ENCODE measurements at regions not wholly inside any gene's neighbourhood (a gene's known extent, or its start where the extent isn't known, plus 50 kb on each side); places are given as distances from the start of the nearest gene placed in this dataset.

DNA sequence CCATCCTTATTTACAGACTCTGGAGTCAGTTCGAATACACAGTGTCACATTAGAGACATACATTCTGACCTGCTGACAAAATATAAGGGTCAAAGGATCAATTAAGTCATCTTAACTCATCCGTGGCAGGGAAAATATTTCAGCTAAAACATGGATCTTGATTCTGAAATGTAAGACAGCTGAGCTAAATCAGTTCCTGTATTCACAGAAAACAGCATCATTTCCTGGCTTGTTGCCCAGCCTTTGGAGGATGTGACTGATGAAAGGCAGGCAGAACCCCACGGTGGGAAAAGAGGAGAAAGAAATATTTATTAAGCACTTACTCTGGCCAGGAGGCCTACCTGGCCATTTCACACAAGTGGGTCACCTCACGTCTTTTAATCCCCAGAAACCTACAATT, 101.9 kb downstream of the GAS2L3 start:
- no peak for DNase-seq

DNA sequence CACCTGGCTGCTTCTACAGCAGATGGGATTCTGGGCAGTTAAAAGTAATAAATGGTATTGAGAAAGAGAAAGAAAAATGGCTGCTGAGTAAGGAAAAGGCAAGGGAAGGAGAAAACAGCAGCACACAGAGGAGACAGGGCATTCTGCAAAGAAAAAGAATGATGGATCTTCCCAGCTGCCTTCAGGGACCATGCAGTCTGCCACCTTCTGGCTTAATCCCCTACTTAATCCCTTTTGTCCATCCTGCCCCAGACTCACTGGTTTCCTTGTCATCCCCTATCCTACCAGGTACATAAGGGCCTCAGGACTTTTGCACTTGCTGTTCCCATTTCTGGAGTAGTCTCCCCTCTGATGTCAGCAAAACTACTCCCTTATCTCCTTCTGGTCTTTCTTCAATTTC, 107.6 kb downstream of the GAS2L3 start:
- DNase-seq = no peak

DNA sequence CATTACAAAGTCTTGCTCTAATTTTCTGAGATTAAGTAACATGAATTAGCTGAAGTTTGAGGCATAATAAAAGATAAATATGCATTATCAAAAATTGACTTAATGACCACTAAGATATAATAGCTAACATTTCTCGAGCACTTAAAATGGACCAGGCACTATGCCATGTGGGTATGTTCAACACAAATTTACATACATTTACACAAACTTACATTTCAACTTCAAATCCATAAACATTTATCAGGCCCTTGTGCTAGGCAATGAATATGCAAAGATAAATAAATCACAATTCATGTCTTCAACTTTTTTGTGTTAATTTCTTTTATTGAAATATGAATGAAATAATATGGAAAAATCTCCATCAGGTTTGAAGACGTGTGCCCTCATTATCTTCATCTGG, 108.7 kb downstream of the GAS2L3 start:
- DNase-seq = no peak

DNA sequence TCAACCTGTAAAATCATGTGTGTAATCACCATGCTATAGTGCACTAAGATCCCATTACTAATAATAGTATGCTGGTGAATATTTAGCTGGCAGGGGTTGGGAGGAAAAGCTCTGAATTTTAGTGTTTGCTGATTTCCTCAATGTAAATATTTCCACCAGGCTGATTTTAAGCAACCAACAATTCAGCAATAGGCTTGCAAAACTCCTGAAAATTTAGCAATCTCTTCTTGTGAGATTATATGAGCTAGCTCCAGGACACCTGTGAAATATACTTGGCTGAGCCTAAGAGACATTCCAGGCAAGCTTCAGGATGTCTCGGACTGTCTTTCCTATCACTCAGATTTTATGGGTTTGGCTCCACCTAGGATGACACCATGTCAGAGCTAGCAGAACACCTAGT, 106.9 kb upstream of the ANO4 start:
- no peak for DNase-seq

DNA sequence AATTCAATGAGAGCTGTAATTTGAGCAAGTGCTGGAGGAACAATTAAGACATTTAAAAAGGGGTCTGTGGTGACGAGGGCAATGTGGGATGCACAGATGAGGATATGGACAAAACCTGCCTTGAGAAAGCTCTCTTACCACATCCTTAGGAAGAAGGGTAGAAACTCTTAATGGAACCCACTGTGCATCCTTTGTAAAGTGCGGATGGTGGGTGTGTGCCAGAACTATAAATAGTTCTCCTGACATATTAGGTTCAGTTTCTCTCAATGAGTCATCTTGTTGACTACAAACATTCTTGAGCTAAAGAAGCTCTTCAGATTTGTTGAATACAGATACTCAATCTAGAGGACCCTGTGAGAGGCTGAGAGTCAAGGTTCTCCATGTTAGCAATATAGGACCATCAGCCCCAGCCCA, 106.1 kb upstream of the ANO4 start:
- DNase-seq = no peak

DNA sequence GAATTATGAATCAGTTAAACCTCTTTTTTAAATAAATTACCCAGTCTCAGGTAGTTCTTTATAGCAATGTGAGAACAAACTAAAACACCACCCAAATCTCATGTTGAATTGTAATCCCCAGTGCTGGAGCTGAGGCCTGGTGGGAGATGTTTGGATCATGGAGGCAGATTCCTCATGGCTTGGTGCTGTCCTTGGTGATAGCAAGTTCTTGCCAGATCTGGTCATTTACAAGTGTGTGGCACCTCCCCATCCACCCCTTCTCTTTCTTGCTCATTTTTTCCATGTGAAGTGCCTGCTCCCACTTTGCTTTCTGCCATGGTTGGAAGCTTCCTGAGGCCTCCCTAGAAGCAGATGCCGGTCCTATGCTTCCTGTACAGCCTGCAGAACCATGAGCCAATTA, 102.1 kb upstream of the ANO4 start:
- DNase-seq = no peak

DNA sequence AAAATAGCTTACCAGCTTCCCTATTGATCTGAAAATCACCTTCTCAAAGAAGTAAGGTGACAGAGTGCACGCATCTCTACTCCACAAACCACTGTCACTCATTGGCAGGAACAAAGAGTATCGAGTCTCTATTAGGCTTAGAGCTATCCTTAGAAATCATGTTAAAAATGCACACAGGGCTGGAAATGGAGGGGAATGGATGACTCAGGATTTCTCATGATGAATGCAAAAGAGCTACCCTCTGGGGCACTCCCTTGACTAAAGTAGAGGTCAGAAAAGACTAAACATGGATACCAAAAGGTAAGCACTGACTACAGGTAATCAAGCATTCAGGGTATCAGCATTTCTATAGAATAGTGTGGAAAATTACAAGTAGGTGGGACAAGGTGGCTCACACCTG, 96.1 kb upstream of the ANO4 start:
- no peak for DNase-seq

DNA sequence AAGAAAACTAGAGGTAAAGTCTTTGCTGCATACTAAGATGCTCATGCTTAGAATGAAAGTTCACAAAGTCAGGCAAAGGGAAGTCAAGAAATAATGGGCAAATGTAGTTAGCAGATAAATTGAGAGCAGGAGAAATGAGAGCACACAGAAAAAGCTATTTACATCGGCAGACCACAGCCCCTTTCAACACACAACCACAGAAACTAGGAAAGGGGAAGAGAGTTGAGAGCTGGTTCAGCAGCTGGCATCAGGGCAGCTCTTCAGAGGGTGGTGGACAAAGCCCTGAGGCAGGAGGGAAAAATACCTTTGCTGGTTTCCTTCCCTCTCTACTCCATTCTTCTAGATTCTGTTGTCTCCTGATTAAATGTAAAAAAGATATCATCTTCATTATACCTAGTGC, 95.4 kb upstream of the ANO4 start:
- no peak for DNase-seq

DNA sequence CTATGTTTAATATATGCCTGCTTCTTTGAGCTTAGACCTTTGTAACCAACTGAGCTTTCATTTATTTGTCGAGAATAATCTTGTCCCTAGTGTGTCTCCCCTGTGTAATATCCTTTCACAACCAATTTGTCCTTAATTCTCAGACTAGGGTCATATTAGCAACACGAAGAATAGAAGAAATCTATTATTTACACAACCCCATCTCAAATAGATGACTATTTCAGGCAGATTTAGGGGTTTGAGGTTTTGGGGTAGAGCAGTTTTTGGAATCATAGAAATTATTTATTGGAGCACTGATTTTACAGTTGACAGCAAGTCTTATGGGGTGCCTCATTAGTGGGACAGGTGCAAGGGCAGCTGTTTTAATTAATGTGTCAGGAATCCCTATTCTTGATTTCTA, 91.2 kb upstream of the ANO4 start:
- no peak for DNase-seq

DNA sequence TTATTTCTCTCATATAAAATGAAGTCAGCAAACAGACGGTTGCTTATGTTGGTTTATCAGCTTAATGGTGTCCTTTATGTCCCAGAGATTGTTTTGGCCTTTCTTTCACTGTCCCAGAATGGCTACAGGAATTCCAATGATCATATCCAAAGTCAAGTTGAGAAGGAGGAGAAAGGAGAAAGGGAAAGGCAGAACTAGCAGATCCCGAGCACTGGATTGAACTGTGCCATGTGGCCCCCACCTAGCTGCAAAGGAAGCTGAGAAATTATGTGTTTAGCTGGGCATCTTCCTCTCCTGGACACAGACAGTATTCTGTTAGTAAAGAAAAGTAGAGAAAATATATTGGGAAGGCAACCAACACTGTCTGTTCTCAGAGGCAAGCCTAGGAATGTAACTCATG, 90.7 kb upstream of the ANO4 start:
- no peak for DNase-seq

DNA sequence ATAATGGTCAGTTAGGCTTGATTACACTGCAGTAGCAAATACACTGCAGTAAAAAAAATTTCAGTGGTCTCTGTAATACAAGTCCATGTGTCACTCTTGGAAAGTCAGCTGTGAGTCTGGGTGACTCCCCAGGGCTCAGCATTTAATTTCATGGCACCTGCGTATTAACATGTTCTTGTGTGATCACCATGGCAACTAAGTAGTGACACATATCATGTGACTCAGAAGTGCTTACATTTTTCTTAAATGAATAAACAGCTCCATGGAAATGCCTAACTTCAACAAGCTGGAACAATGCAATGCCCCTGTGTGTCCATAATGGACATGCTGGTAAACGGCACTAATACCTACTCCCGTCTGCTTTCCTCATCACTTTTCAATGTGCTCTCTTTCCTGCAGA, 88.5 kb upstream of the ANO4 start:
- no peak for DNase-seq

DNA sequence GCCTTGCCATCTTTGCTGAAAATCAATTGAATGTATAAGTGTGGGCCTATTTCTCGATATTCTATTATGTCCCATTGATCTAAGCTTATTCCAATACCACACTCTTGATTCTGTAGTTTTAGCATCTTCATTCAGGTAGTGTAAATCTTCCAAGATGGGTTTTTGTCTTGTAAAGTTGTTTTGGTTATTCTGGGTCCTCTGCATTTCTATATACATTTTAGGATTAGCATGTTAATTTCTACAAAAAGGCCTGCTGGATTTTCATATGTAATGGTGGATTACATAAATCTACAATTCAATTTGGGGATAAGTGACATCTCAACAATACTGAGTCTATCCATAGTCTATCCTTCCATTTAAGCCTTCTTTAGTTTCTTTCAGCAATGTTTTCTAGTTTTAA, 86.0 kb upstream of the ANO4 start:
- DNase-seq = no peak

DNA sequence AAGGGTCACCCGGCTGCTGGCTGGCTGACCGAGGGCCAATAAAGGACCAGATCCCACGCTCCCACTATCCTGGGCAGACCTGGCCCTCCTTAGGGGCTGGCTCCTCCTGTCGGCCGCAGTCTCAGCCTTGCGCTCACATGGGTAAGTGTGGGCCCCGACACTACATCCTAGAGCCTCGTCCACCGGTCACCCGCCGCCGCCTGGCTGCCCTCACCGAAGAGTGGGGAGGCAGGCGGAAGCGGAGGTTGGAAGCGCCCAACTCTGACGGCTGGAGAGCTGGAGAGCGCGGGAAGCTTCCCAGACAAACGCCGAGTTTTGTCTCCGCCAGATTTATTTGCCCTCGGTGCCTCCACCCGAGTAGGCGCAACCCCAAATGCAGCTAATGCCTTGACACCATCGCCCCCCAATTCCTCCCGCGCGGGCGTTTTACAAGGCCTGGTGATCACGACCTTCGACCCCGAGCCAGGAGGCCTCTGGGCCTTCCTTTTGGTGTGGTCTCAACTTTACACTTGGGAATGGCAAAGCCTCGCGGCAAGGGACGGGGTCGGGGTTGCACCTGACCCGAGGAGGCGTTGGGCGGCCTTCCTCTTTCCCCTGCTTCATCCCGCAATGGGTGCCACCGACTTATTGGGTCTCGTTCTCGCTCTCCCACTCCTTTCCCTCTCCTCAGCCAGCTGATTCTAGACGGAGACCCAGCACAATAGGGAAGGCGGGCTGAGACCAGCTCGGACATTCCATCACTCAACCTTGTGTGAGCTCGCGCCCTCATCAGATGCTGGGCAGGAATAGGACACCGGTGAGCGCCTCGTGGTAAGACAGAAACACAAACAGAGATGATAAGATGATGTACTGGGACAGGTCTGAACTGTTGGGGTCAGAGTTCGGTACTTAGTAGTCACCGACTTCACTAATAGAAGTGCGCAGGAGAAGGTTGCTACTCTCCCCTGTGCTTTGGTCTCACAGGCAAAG, 78.3 kb upstream of the ANO4 start:
- no peak for DNase-seq

DNA sequence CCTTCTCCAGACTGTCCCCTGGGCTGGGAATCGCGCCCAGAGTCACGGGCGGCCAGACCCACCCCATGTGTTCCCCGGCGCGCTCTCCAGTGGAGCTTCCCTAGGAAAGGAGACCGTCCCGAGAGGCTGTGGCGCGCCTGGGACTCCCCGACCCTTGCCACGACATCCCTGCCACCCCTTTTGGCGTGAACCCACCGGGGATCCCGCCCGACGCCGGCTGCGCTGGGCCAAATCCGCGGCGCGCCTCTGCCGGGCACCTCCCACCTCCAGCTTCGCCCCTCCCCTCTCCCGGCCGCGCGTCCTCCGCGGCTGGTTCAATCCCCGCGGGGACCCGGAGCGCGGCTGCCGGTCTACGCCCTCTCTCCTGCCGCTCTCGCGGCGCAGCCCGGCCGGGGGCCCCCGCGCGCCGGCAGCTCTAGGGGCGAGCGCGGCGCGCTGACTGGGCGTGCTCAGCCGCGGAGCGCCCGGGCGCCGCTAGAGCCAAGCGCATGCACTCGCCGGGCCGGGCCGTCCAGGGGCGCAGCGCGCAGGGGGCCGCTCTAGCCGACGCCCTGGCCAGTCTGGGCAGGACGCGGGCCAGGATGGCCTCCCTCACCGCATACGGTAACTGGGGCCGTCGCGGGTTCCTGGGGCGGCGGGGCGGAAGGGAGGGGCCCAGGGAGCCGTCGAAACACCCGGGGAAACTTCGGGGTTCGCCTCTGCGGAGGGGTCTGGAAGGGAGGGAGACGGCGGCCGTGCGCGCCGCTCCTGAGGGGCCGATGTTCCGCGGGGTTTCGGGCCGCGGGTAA, 77.4 kb upstream of the ANO4 start:
- DNase-seq = no peak

DNA sequence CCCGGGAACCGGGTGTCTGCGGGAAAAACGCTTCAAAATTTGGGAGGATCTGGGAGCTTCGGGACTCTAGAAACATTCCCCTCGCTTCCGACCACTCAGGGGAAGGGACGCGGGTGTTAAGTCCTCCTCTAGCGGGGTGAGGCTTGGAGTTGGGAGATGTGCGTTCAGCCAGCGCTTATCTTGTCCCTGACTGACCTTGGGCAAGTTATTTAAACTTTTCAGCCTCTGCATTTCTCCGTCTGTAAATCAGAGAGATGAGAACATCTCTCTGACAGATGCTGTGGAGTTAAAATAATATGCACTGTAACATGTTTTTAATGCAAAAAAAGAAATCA, 76.9 kb upstream of the ANO4 start:
- no peak for DNase-seq

DNA sequence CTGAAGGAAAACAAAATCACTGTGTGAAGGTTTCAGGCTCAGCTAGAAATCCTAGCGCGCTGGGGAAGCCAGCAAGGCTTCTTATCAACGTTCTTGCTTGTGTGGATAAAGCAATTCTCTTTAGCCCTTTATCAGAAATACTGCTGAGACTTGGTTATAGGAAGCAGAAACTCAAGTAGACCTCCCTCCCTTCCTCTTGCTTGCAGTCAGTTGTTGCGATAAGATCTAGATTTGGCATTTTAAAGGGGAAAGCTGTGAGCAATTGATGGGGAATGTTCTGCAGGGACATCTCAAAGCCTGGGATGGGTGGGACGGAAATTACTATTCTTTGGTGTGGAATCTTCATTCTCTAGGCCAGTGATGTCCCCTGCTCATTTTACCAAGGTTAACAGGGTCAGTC, 76.4 kb upstream of the ANO4 start:
- DNase-seq = no peak

DNA sequence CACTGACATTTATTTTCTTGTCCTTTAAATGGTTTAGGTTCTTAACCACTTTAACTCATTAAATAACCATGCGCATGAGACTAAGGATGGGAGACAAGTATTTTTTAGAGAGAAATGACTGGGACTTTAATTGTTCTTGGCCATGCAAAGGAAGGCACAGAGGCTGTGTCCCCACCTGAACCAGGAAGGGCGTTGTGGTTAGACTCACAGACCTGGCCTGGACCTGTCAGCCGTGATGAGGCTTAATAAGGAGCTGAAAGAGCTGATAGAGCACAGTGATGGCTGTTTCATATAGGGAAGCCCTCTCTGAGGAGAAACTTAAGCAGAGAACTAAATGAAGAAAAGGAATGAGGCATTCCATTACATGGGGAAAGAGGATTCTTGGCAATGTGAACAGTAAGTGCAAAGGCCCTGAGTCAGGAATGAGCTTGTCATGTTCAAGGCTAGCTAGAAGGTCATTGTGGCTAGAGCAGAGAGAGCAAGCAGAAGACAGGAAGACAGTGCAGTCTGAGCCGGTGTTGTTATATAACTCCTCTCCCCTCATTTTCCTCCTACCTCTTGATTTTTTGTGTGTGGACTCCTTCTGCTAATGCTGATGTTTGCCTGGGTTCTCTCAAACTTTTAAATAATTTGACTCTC, 74.4 kb upstream of the ANO4 start:
- no peak for DNase-seq

DNA sequence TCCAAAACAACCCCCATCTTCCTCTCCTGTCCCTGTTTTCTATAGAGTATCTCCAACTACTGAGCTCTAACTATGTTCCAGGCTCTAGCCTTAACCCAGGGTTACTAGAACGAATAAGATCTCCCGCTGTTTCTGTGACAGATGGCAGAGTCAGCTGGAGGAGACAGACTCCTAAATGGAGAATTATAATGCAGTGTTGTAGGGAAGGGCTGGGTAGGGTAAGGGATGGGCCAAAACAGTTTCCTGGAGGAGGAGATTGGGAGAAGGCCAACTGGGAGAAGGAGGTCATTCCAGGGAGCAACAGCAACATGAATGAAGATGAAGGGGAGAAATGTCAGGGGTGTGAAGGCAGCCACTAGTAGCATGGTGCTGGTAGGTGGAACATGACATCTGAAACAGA, 73.4 kb upstream of the ANO4 start:
- DNase-seq = no peak

DNA sequence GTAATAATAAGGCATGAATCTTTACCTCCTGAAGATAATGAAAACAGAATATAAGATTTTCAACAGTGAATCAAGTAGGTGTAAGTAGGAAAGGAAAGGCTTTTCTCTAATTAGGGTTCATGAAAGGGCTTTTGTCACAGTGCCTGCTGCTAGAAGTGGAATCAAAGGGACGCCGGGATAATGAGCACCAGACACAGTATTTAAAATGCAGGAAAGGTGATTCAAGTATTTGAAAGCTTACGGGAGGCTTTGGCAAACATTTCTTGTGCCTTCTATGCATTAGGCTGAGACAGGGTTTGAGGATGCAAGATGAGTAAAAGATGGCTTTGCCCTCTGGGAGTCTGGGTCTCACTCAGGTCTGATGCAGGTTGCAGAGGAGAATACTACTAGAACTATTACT, 70.5 kb upstream of the ANO4 start:
- DNase-seq = no peak

DNA sequence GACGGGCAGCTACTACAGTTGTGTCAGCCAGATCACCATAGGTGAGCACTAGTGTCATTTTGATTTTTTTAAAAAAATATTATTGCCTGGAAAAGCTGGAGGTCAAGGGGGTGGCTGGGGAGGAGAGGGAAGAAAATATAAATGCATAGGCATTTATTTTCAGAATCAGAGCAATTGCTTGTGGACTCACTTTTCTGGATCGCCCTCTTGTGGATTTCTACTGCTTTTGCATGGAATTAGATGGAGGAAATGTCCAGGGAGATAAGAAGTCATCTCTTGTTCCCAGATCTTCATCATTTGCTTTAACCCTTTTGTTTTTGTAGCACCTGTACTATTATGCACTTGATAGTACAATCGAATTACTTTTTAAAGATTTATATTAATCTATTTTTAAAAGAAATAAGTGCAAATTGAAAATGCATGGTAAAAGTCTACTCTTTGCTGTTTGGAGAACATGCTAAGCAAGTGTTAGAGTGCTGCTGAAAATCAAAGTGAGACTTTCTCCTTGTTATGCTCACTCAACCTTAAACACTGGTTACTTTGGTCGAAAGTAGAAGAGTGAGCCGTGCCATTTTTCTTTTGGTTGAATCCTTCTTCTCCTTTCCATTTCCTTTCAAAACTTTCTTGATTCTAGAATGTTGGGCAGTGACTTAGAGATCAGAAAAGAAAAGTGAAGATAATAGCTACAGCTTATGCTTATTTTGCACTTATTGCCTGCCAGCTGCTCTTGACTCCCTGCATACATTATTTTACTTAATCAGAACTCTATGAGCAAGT, 60.6 kb upstream of the ANO4 start:
- DNase-seq = peak; percentile 49

DNA sequence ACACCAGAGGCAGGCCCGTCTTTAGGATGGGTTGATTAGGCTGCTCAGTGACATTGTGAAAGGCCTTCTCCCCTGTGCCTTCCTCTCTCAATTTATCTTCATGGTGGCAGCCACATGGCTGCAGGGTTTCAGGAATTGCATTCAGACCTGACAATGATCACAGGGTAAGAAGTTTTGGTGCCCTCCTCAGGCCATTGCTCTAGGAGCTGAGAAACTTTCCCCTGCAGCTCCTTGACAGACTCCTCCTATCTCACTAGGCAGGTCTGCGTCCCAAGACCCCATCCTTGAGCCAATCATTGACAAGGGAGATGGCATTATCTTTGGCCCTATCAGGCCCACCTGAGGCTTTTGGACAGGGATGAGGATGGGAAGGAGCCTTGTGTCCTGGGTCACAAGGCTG, 57.4 kb upstream of the ANO4 start:
- DNase-seq = no peak

DNA sequence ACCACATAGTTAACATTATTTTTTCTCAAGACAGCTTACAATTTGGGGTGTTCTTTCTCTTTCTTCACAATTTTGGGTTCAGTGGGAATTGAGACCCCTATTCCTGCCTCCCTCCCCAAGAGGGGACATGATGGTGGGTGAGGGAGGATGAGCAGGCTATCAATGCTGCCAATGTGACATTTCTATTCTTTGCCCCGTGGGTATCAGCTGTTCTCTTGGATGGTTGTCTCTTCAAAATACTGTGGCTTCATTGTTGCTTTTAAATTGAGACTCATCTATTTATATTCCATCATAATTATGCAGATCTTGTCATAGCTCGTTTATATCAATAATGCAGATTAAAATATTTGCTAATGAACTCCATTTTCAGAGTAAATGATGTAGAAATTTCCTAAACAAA, 56.5 kb upstream of the ANO4 start:
- no peak for DNase-seq

DNA sequence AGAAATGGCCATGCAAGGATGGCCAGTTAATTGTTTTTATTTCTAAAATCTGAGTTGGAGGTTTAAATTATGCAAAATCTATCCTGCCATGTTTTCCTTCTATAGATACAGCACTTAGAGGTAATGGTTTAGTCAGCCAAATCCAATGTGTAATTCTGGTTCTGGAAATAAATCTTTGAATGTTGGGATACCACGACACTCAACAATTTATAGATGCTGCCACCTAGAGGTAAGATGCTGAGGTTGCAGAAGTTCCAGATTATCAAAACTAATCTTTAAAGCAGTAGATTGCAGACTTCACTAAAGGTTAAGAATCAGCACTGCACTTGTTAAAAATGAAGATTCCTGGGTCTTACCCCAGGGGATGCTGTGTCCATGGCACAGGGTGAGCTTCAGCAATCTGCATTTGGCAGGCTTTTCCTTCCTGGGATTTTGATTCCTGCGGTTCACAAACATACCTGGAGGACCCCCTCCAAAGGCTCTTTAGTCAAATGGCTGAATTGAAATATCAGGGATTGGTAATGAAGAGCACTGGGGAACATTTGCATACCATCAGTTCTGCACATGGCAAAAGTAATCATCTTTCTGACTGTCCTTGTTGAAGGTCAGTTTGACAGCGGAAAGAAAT, 53.4 kb upstream of the ANO4 start:
- DNase-seq = no peak
